HepG2 (cell line): ENCODE measurements at regions not wholly inside any gene's neighbourhood (a gene's known extent, or its start where the extent isn't known, plus 50 kb on each side); places are given as distances from the start of the nearest gene placed in this dataset.

Source experiments
- FOXK1 ChIP-seq: sonication (generic); formaldehyde crosslinking; IDR thresholded peaks from 2 replicates; pipeline ENCODE4 v1.4.0; 2020; ENCODE audit warnings: low read depth, missing genetic modification reagents, borderline replicate concordance
- FOXK2 ChIP-seq: fragments of 450-650 bp; IDR thresholded peaks from 2 replicates; pipeline ENCODE4 v1.6.1; 2016
- HBP1 ChIP-seq: IDR thresholded peaks from 2 replicates; pipeline ENCODE4 v1.6.1; 2016; ENCODE audit warnings: low read depth, control low read depth
- HOMEZ ChIP-seq: IDR thresholded peaks from 2 replicates; pipeline ENCODE4 v1.6.1; 2016; ENCODE audit warnings: low read depth
- HOXA3 ChIP-seq: sonication (generic); formaldehyde crosslinking; IDR thresholded peaks from 2 replicates; pipeline ENCODE4 v1.5.0; 2020; ENCODE audit warnings: missing genetic modification reagents
- KDM3A ChIP-seq: IDR thresholded peaks from 2 replicates; pipeline ENCODE4 v1.6.1; 2018; ENCODE audit warnings: low read depth, missing compliant biosample characterization
- NFKBIZ ChIP-seq: IDR thresholded peaks from 2 replicates; pipeline ENCODE4 v1.6.1; 2018; ENCODE audit warnings: missing genetic modification reagents, missing compliant biosample characterization
- RFX3 ChIP-seq: IDR thresholded peaks from 2 replicates; pipeline ENCODE4 v1.6.1; 2016; ENCODE audit warnings: missing biosample characterization, missing genetic modification reagents
- RFX5 ChIP-seq: IDR thresholded peaks from 2 replicates; pipeline ENCODE4 v1.6.1; 2011; ENCODE audit warnings: low read depth, low read length, improper control_type of control experiment
- RORA ChIP-seq: sonication (generic); formaldehyde crosslinking; IDR thresholded peaks from 2 replicates; pipeline ENCODE4 v1.5.0; 2020; ENCODE audit warnings: mild to moderate bottlenecking, missing genetic modification reagents, moderate library complexity
- SIX1 ChIP-seq: sonication (generic); formaldehyde crosslinking; IDR thresholded peaks from 2 replicates; pipeline ENCODE4 v1.4.0; 2020; ENCODE audit warnings: missing genetic modification reagents, borderline replicate concordance
- SKI ChIP-seq: fragments of 450-650 bp; IDR thresholded peaks from one replicate; pipeline ENCODE4 v1.6.1; 2018; ENCODE audit warnings: mild to moderate bottlenecking; ENCODE audit not compliant: partially characterized antibody
- THRA ChIP-seq: sonication (generic); formaldehyde crosslinking; IDR thresholded peaks from 2 replicates; pipeline ENCODE4 v1.4.0; 2020; ENCODE audit warnings: missing genetic modification reagents, borderline replicate concordance
- XBP1 ChIP-seq: sonication (generic); formaldehyde crosslinking; IDR thresholded peaks from 2 replicates; pipeline ENCODE4 v1.5.0; 2020; ENCODE audit warnings: missing genetic modification reagents
- YEATS4 ChIP-seq: sonication (generic); formaldehyde crosslinking; IDR thresholded peaks from 2 replicates; pipeline ENCODE4 v1.4.0; 2020; ENCODE audit warnings: missing genetic modification reagents, borderline replicate concordance
- ZFP37 ChIP-seq: sonication (generic); formaldehyde crosslinking; IDR thresholded peaks from 2 replicates; pipeline ENCODE4 v1.4.0; 2020; ENCODE audit warnings: missing genetic modification reagents, borderline replicate concordance
- ZNF101 ChIP-seq: sonication (generic); formaldehyde crosslinking; IDR thresholded peaks from 2 replicates; pipeline ENCODE4 v1.4.0; 2020; ENCODE audit warnings: mild to moderate bottlenecking, low read depth, missing genetic modification reagents, borderline replicate concordance
- ZNF329 ChIP-seq: sonication (generic); formaldehyde crosslinking; IDR thresholded peaks from 2 replicates; pipeline ENCODE4 v1.9.0; 2021; ENCODE audit warnings: low read depth, mild to moderate bottlenecking, missing genetic modification reagents
- ZNF512B ChIP-seq: sonication (generic); formaldehyde crosslinking; IDR thresholded peaks from 2 replicates; pipeline ENCODE4 v1.5.1; 2020; ENCODE audit warnings: missing genetic modification reagents, mild to moderate bottlenecking, borderline replicate concordance
- ZNF543 ChIP-seq: sonication (generic); formaldehyde crosslinking; IDR thresholded peaks from 2 replicates; pipeline ENCODE4 v1.4.0; 2020; ENCODE audit warnings: mild to moderate bottlenecking, missing genetic modification reagents
- ZNF777 ChIP-seq: sonication (generic); formaldehyde crosslinking; IDR thresholded peaks from 2 replicates; pipeline ENCODE4 v1.4.0; 2020; ENCODE audit warnings: missing genetic modification reagents
- ZNF781 ChIP-seq: sonication (generic); formaldehyde crosslinking; IDR thresholded peaks from 2 replicates; pipeline ENCODE4 v1.5.1; 2020; ENCODE audit warnings: borderline replicate concordance, mild to moderate bottlenecking, missing genetic modification reagents; ENCODE audit errors: not compliant biosample characterization

- peak; percentile 82; the same call in 1 of the 2 replicates for TF ChIP-seq ZNF512B
- TF ChIP-seq KDM3A (CRISPR knock-in tag) = peak; percentile 80
- peak; percentile 90; the same call in 1 of the 2 replicates for TF ChIP-seq NFKBIZ (CRISPR knock-in tag)
- TF ChIP-seq ZNF781 = peak; percentile 78
- TF ChIP-seq HBP1 (CRISPR knock-in tag) = peak; percentile 25; the same call in 1 of the 2 replicates
- peak; percentile 96 for TF ChIP-seq FOXK2
- peak; percentile 93 for TF ChIP-seq HOXA3 (CRISPR knock-in tag)
- 0 out of 2 replicates have a peak, but pooled peaks have one; percentile 40 for TF ChIP-seq XBP1
- 0 out of 2 replicates have a peak, but pooled peaks have one; percentile 17 for TF ChIP-seq ZNF777 (CRISPR knock-in tag)
- peak; percentile 92 for TF ChIP-seq FOXK1 (CRISPR knock-in tag)
- peak; percentile 60 for TF ChIP-seq RFX5
- no peak for TF ChIP-seq RORA (CRISPR knock-in tag)
- TF ChIP-seq RFX3 (CRISPR knock-in tag) = peak; percentile 31; the same call in 1 of the 2 replicates
- TF ChIP-seq ZNF101 (CRISPR knock-in tag) = no peak
- TF ChIP-seq SIX1 = peak; percentile 88
- TF ChIP-seq THRA (CRISPR knock-in tag) = peak; percentile 88; the same call in 1 of the 2 replicates
- TF ChIP-seq ZNF543 (CRISPR knock-in tag) = no peak
- peak; percentile 60 for TF ChIP-seq SKI
- no peak for TF ChIP-seq ZNF329 (CRISPR knock-in tag)
- peak; percentile 79; the same call in 1 of the 2 replicates for TF ChIP-seq YEATS4
- peak; percentile 88 for TF ChIP-seq HOMEZ (CRISPR knock-in tag)
- peak; percentile 17; the same call in 1 of the 2 replicates for TF ChIP-seq ZFP37 (CRISPR knock-in tag)
Observed at GRCh38 chr20:50366270-50367103, 143.7 kb upstream of the PTPN1 start (continued).
